SK-N-SH (cell line): ENCODE measurements at regions not wholly inside any gene's neighbourhood (a gene's known extent, or its start where the extent isn't known, plus 50 kb on each side); places are given as distances from the start of the nearest gene placed in this dataset.
A peak's percentile ranks its signal among the peaks of the same experiment; 100 is the strongest.

Experiments used
- CTCF ChIA-PET: fragments of 300-600, 350-600 bp; formaldehyde crosslinking; extraction: SDS; loops from one replicate; lab custom pipeline; 2021; lab: Yijun Ruan, JAX
- POLR2A ChIA-PET: fragments of 350-600 bp; sonication (Branson Sonifier 250); formaldehyde crosslinking; extraction: SDS; loops from one replicate; lab custom pipeline; 2020; ENCODE audit warnings: antibody characterized with exemption, inconsistent platforms; lab: Yijun Ruan, JAX
- DNase-seq: peaks from one replicate; pipeline ENCODE4 v3.0.0; 2012
- H2AFZ ChIP-seq: fragments of 200-600 bp; sonication (generic); 2 replicates; pipeline ENCODE4 v1.8.1; 2016; ENCODE audit warnings: antibody characterized with exemption, mild to moderate bottlenecking, low read depth
- H3F3A ChIP-seq: fragments of 200-600 bp; sonication (generic); replicated peaks from 2 replicates; pipeline ENCODE3; 2016; ENCODE audit warnings: antibody characterized with exemption, mild to moderate bottlenecking; ENCODE audit not compliant: insufficient read depth
- H3K27ac ChIP-seq, 2 experiments: fragments of 200-500 bp in 1 of 2; fragments of 200-600 bp in 1 of 2; sonication (Bioruptor generic) in 1 of 2; sonication (generic), shearing (Covaris generic) in 1 of 2; 2 replicates each; pipeline versions ENCODE4 v1.5.1 to v1.6.1; 2014 to 2016; ENCODE audit warnings: low read depth in 2 of 2, inconsistent platforms in 1 of 2, low read length in 1 of 2, mild to moderate bottlenecking in 1 of 2, mixed read lengths in 1 of 2
- H3K27me3 ChIP-seq: fragments of 200-600 bp; sonication (generic), shearing (Covaris generic); 2 replicates; pipeline ENCODE4 v1.6.1; 2016; ENCODE audit warnings: mixed run types; ENCODE audit not compliant: insufficient read depth
- H3K36me3 ChIP-seq, 2 experiments: fragments of 200-500 bp in 1 of 2; fragments of 200-600 bp in 1 of 2; sonication (Bioruptor generic) in 1 of 2; sonication (generic) in 1 of 2; replicated peaks in 1 of 2; 2 replicates each; pipeline versions ENCODE3 to v1.5.1; 2014 to 2016; ENCODE audit warnings: low read length in 1 of 2, mild to moderate bottlenecking in 1 of 2; ENCODE audit not compliant: insufficient read depth in 2 of 2, control insufficient read depth in 1 of 2
- H3K4me1 ChIP-seq, 2 experiments: fragments of 200-500 bp in 1 of 2; fragments of 200-600 bp in 1 of 2; sonication (Bioruptor generic) in 1 of 2; sonication (generic), shearing (Covaris generic) in 1 of 2; 2 replicates each; pipeline versions ENCODE4 v1.5.1 to v1.6.1; 2014 to 2016; ENCODE audit warnings: low read depth in 1 of 2, low read length in 1 of 2, mixed run types in 1 of 2; ENCODE audit not compliant: insufficient read depth in 2 of 2, control insufficient read depth in 1 of 2
- H3K4me2 ChIP-seq: fragments of 200-600 bp; sonication (generic), shearing (Covaris generic); 2 replicates; pipeline ENCODE4 v1.6.1; 2017; ENCODE audit warnings: mixed run types
- H3K4me3 ChIP-seq, 2 experiments: fragments of 200-500 bp in 1 of 2; fragments of 200-600 bp in 1 of 2; sonication (Bioruptor generic) in 1 of 2; sonication (generic), shearing (Covaris generic) in 1 of 2; 2 replicates each; pipeline versions ENCODE4 v1.5.1 to v1.8.1; 2014 to 2016; ENCODE audit warnings: low read depth in 2 of 2, inconsistent platforms in 1 of 2, low read length in 1 of 2, mild to moderate bottlenecking in 1 of 2, mixed read lengths in 1 of 2, moderate library complexity in 1 of 2
- H3K79me2 ChIP-seq: fragments of 200-600 bp; sonication (generic); 2 replicates; pipeline ENCODE4 v1.8.1; 2017; ENCODE audit warnings: mild to moderate bottlenecking; ENCODE audit not compliant: insufficient read depth
- H3K9ac ChIP-seq: fragments of 200-600 bp; sonication (generic); 2 replicates; pipeline ENCODE4 v1.6.1; 2017; ENCODE audit warnings: mixed run types
- H3K9me2 ChIP-seq: fragments of 200-600 bp; sonication (generic); 2 replicates; pipeline ENCODE4 v1.6.1; 2017; ENCODE audit warnings: mixed run types
- H3K9me3 ChIP-seq: fragments of 200-600 bp; sonication (generic); 2 replicates; pipeline ENCODE4 v1.6.1; 2017; ENCODE audit warnings: mixed run types, mild to moderate bottlenecking, moderate library complexity
- H4K20me1 ChIP-seq: fragments of 200-600 bp; sonication (generic); 2 replicates; pipeline ENCODE4 v1.6.1; 2017; ENCODE audit warnings: mild to moderate bottlenecking, mixed run types; ENCODE audit not compliant: insufficient read depth
- ELF1 ChIP-seq: IDR thresholded peaks from 2 replicates; pipeline ENCODE4 v1.4.0; 2012
- EZH2phosphoT487 ChIP-seq: fragments of 200-600 bp; sonication (generic); IDR thresholded peaks from 2 replicates; pipeline ENCODE4 v1.6.1; 2017; ENCODE audit warnings: low read depth, mixed run types, mild to moderate bottlenecking, antibody characterized with exemption, moderate library complexity, borderline replicate concordance
- FOSL2 ChIP-seq: IDR thresholded peaks from 2 replicates; pipeline ENCODE4 v1.4.0; 2012; ENCODE audit warnings: low read depth, mild to moderate bottlenecking, moderate library complexity, borderline replicate concordance
- GATA2 ChIP-seq: sonication (generic); formaldehyde crosslinking; IDR thresholded peaks from 2 replicates; pipeline ENCODE4 v1.5.0; 2020; ENCODE audit warnings: mild to moderate bottlenecking, missing genetic modification reagents
- JUND ChIP-seq: IDR thresholded peaks from 2 replicates; pipeline ENCODE4 v1.4.0; 2012
- MEF2A ChIP-seq: IDR thresholded peaks from 2 replicates; pipeline ENCODE4 v1.4.0; 2012; ENCODE audit warnings: low read depth, borderline replicate concordance
- POLR2AphosphoS5 ChIP-seq: IDR thresholded peaks from 2 replicates; pipeline ENCODE4 v1.6.1; 2012; ENCODE audit warnings: low read depth, low read length
- RAD21 ChIP-seq: IDR thresholded peaks from 2 replicates; pipeline ENCODE4 v1.6.1; 2012; ENCODE audit warnings: mild to moderate bottlenecking, low read length
- RFX5 ChIP-seq: IDR thresholded peaks from 2 replicates; pipeline ENCODE4 v1.6.1; 2012; ENCODE audit warnings: mild to moderate bottlenecking, improper control_type of control experiment, low read length
- SMC3 ChIP-seq: IDR thresholded peaks from 2 replicates; pipeline ENCODE4 v1.6.1; 2012; ENCODE audit warnings: low read depth, low read length, improper control_type of control experiment
- TAF1 ChIP-seq: IDR thresholded peaks from 2 replicates; pipeline ENCODE4 v1.6.1; 2012; ENCODE audit warnings: low read depth, mild to moderate bottlenecking, low read length, moderate library complexity, borderline replicate concordance
- TEAD4 ChIP-seq: IDR thresholded peaks from 2 replicates; pipeline ENCODE4 v1.4.0; 2012; ENCODE audit warnings: mild to moderate bottlenecking, borderline replicate concordance; ENCODE audit not compliant: insufficient read depth
- WGBS: methylation state at CpG from one replicate; pipeline ENCODE4 v1.1.6; 2017; ENCODE audit warnings: low lambda C conversion rate; 5-methylcytosine and 5-hydroxymethylcytosine counted together
- TF ChIP-seq, protein P1 (sequence below): fragments of 200-600 bp; sonication (generic); IDR thresholded peaks from 2 replicates; pipeline ENCODE4 v1.6.1; 2017; ENCODE audit warnings: antibody characterized with exemption, mild to moderate bottlenecking, moderate library complexity
- TF ChIP-seq, protein P2 (sequence below): IDR thresholded peaks from 2 replicates; pipeline ENCODE4 v1.4.0; 2012; ENCODE audit warnings: low read depth, borderline replicate concordance
- TF ChIP-seq, protein P3 (sequence below): IDR thresholded peaks from 2 replicates; pipeline ENCODE4 v1.4.0; 2012; ENCODE audit warnings: low read depth, borderline replicate concordance
- TF ChIP-seq, protein P4 (sequence below): fragments of 150-350 bp; IDR thresholded peaks from 2 replicates; pipeline ENCODE4 v1.6.1; 2016; ENCODE audit warnings: mild to moderate bottlenecking, low read depth, low read length
- TF ChIP-seq, protein P5 (sequence below): IDR thresholded peaks from 2 replicates; pipeline ENCODE4 v1.4.0; 2012; ENCODE audit warnings: low read depth
- TF ChIP-seq, protein P6 (sequence below): IDR thresholded peaks from 2 replicates; pipeline ENCODE4 v1.6.1; 2012; ENCODE audit warnings: mild to moderate bottlenecking, low read depth, low read length, moderate library complexity

DNA sequence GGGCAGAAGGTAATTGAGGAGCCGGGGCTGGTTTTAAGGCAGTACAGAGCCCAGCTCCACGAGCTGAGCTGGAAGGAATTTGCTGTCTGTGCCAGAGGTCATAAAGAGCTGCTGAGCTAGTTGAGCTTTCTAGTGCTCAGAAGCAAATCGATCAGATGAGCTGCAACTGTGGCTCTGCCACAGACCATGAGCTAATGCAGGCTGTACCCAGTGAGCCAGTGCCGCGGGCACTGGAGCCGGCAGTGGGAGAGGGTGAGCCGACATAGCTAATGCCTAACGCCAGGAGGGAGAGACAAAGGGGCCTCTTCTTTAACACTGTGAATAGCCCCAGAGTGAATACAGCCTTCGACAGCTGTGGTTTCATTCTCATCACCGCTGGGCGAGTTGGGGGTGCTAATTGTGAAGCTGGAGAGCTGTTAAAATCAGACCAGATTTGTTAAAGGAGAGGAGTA lies 410.1 kb upstream of the TCF4 start:
- ChIA-PET CTCF (interaction anchor here (1.1 kb wide), 1 partner anchor 10 kb away, joined by 3 read pairs; no protein-coding TSS in a partner anchor), POLR2A (no interaction called here)

DNA sequence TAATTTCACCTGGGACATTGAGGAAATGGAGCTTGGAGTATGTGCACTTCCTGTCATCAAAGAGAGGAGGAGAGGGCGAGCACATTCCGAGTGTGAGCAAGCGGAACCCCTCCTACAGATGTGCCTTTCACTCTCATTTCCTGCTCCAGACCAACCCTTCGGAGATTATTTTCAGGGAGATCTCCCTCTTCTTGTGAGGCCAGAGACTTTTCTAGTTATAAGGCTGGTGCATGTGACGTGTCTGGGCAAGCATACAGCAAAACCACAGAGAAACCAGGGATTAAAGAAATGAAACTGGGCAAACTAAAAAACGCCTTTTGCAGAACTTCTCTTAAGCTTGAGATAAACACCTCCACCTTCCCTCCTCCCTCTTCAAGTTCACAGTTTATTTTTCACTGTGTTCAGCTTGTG lies 409.2 kb upstream of the TCF4 start:
- H3K9ac ChIP-seq, result no peak overlapping the region
- H4K20me1 ChIP-seq, result no peaks in the 10 kb centered on the region
- no peak overlapping the region; a peak in 1 of 4 replicates for H3K27ac ChIP-seq
- no peaks in the 10 kb centered on the region for H3K36me3 ChIP-seq
- POLR2A ChIA-PET, result no interaction called here
- no peaks in the 10 kb centered on the region for H3K79me2 ChIP-seq
- no peak for DNase-seq
- no peaks in the 10 kb centered on the region for H3K9me2 ChIP-seq
- WGBS, result 71% methylated on average over 6 of the region's 6 CpGs
- H3K27me3 ChIP-seq, result no peaks in the 10 kb centered on the region
- H3K4me2 ChIP-seq, result no peak overlapping the region
- H3K4me3 ChIP-seq, result no peak overlapping the region
- no peaks in the 10 kb centered on the region for H3K9me3 ChIP-seq
- CTCF ChIA-PET, result interaction anchor here (1.1 kb wide), 1 partner anchor 11 kb away, joined by 3 read pairs; no protein-coding TSS in a partner anchor
- H2AFZ ChIP-seq, result no peak overlapping the region
- H3F3A ChIP-seq, result no peaks in the 10 kb centered on the region
- H3K4me1 ChIP-seq, result peaks cover 5 to 9% of the 10 kb centered on the region in 2 experiments; a peak in 3 of 4 replicates
- TF ChIP-seq EZH2phosphoT487, result no peak
- no peak for TF ChIP-seq SMC3
- no peak for TF ChIP-seq RFX5
- TF ChIP-seq, protein P1, sequence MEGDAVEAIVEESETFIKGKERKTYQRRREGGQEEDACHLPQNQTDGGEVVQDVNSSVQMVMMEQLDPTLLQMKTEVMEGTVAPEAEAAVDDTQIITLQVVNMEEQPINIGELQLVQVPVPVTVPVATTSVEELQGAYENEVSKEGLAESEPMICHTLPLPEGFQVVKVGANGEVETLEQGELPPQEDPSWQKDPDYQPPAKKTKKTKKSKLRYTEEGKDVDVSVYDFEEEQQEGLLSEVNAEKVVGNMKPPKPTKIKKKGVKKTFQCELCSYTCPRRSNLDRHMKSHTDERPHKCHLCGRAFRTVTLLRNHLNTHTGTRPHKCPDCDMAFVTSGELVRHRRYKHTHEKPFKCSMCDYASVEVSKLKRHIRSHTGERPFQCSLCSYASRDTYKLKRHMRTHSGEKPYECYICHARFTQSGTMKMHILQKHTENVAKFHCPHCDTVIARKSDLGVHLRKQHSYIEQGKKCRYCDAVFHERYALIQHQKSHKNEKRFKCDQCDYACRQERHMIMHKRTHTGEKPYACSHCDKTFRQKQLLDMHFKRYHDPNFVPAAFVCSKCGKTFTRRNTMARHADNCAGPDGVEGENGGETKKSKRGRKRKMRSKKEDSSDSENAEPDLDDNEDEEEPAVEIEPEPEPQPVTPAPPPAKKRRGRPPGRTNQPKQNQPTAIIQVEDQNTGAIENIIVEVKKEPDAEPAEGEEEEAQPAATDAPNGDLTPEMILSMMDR, result no peak
- TF ChIP-seq, protein P2, sequence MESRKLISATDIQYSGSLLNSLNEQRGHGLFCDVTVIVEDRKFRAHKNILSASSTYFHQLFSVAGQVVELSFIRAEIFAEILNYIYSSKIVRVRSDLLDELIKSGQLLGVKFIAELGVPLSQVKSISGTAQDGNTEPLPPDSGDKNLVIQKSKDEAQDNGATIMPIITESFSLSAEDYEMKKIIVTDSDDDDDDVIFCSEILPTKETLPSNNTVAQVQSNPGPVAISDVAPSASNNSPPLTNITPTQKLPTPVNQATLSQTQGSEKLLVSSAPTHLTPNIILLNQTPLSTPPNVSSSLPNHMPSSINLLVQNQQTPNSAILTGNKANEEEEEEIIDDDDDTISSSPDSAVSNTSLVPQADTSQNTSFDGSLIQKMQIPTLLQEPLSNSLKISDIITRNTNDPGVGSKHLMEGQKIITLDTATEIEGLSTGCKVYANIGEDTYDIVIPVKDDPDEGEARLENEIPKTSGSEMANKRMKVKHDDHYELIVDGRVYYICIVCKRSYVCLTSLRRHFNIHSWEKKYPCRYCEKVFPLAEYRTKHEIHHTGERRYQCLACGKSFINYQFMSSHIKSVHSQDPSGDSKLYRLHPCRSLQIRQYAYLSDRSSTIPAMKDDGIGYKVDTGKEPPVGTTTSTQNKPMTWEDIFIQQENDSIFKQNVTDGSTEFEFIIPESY, result no peak
- no peak for TF ChIP-seq MEF2A
- no peak for TF ChIP-seq FOSL2
- no peak for TF ChIP-seq TEAD4
- TF ChIP-seq, protein P3, sequence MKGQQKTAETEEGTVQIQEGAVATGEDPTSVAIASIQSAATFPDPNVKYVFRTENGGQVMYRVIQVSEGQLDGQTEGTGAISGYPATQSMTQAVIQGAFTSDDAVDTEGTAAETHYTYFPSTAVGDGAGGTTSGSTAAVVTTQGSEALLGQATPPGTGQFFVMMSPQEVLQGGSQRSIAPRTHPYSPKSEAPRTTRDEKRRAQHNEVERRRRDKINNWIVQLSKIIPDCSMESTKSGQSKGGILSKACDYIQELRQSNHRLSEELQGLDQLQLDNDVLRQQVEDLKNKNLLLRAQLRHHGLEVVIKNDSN, result no peak
- TF ChIP-seq, protein P4, sequence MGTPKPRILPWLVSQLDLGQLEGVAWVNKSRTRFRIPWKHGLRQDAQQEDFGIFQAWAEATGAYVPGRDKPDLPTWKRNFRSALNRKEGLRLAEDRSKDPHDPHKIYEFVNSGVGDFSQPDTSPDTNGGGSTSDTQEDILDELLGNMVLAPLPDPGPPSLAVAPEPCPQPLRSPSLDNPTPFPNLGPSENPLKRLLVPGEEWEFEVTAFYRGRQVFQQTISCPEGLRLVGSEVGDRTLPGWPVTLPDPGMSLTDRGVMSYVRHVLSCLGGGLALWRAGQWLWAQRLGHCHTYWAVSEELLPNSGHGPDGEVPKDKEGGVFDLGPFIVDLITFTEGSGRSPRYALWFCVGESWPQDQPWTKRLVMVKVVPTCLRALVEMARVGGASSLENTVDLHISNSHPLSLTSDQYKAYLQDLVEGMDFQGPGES, result no peak
- TF ChIP-seq GATA2 (CRISPR knock-in tag), result no peak
- TF ChIP-seq, protein P5, sequence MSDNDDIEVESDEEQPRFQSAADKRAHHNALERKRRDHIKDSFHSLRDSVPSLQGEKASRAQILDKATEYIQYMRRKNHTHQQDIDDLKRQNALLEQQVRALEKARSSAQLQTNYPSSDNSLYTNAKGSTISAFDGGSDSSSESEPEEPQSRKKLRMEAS, result no peak
- no peak for TF ChIP-seq TAF1
- no peak for TF ChIP-seq JUND
- TF ChIP-seq, protein P6, sequence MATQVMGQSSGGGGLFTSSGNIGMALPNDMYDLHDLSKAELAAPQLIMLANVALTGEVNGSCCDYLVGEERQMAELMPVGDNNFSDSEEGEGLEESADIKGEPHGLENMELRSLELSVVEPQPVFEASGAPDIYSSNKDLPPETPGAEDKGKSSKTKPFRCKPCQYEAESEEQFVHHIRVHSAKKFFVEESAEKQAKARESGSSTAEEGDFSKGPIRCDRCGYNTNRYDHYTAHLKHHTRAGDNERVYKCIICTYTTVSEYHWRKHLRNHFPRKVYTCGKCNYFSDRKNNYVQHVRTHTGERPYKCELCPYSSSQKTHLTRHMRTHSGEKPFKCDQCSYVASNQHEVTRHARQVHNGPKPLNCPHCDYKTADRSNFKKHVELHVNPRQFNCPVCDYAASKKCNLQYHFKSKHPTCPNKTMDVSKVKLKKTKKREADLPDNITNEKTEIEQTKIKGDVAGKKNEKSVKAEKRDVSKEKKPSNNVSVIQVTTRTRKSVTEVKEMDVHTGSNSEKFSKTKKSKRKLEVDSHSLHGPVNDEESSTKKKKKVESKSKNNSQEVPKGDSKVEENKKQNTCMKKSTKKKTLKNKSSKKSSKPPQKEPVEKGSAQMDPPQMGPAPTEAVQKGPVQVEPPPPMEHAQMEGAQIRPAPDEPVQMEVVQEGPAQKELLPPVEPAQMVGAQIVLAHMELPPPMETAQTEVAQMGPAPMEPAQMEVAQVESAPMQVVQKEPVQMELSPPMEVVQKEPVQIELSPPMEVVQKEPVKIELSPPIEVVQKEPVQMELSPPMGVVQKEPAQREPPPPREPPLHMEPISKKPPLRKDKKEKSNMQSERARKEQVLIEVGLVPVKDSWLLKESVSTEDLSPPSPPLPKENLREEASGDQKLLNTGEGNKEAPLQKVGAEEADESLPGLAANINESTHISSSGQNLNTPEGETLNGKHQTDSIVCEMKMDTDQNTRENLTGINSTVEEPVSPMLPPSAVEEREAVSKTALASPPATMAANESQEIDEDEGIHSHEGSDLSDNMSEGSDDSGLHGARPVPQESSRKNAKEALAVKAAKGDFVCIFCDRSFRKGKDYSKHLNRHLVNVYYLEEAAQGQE, result no peak
- no peak for TF ChIP-seq RAD21

More for the DNA sequence above, 410.1 kb upstream of the TCF4 start:
- Histone ChIP-seq H3K79me2 (no peaks in the 10 kb centered on the region), H3K27ac (peak overlapping the region in 1 of 2 experiments; percentile 43; a peak in 2 of 4 replicates), H4K20me1 (no peaks in the 10 kb centered on the region), H3F3A (no peaks in the 10 kb centered on the region), H3K27me3 (no peaks in the 10 kb centered on the region), H3K9ac (no peak overlapping the region), H2AFZ (peak overlapping the region; percentile 43), H3K4me2 (peak overlapping the region; percentile 36; the same call in 1 of the 2 replicates), H3K9me3 (no peaks in the 10 kb centered on the region), H3K36me3 (no peaks in the 10 kb centered on the region), H3K4me1 (peaks cover 5 to 9% of the 10 kb centered on the region in 2 experiments; a peak in 3 of 4 replicates), H3K4me3 (no peak overlapping the region), H3K9me2 (no peaks in the 10 kb centered on the region)
- WGBS, result 67% methylated on average over 11 of the region's 11 CpGs
- peak; percentile 51 for DNase-seq
- TF ChIP-seq ELF1 (no peak), POLR2AphosphoS5 (no peak), SMC3 (peak; percentile 14; the same call in 1 of the 2 replicates)
